Astrocyte of the spinal cord (primary cell): ENCODE measurements at regions not wholly inside any gene's neighbourhood (a gene's known extent, or its start where the extent isn't known, plus 50 kb on each side); places are given as distances from the start of the nearest gene placed in this dataset.
A peak's percentile ranks its signal among the peaks of the same experiment; 100 is the strongest.

Source experiments
- DNase-seq: peaks from one replicate; pipeline ENCODE4 v3.0.0; 2011; ENCODE audit warnings: low read depth, low spot score
- H3K4me3 ChIP-seq: 2 replicates; pipeline ENCODE4 v1.5.1; 2011; ENCODE audit warnings: low read depth, mild to moderate bottlenecking, low read length, moderate library complexity
- CTCF ChIP-seq: IDR thresholded peaks from 2 replicates; pipeline ENCODE4 v1.5.1; 2012; ENCODE audit warnings: low read depth, mild to moderate bottlenecking, low read length, inconsistent platforms
- in situ Hi-C: cut with HindIII; loops from 2 replicates; pipeline ENCODE4 v1.10.0; 2017; ENCODE audit warnings: low sequenced_read_pairs

DNA sequence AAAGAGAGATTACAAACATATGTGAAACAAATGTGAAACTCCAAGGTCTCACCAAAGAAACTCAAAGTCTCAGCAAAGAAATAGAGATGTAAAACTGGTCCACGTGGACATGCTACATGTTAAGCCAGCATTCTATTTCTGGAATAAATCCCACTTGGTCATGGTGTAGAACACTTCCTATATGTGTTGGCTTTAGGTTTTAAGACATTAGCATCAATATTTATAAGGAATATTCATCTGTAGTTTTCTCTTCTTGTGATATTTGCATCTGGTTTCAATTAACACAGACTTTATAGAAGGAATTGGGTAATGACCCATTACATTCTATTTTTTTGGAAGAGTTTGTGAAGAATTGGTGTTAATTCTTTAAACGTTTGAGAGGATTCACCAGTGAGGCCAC is 133.1 kb downstream of the COPS8 start:
- DNase-seq = peak; percentile 54
- in situ Hi-C loops = no loop called here
- no peak for TF ChIP-seq CTCF
- no peak overlapping the region for H3K4me3 ChIP-seq

DNA sequence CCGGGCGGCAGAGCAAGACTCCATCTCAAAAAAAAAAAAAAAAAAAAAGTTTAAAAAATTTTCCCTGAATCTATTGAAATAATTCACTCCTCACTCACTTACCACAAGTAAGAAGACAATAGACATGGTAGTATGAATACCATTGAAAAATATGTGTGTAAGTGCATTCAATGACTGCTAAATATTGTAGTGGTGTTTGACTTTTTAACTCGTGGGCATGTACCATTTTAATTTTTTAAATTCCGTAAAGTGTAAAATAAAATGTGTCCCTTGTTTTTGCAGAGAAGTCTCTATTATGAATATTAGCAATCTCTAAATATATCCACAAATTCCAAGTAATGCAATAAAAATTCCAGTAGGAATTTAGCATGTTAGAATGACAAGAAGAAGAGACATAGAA is 134.1 kb downstream of the COPS8 start:
- in situ Hi-C loops = no loop called here
- H3K4me3 ChIP-seq = no peak overlapping the region
- no peak for TF ChIP-seq CTCF
- DNase-seq = no peak

DNA sequence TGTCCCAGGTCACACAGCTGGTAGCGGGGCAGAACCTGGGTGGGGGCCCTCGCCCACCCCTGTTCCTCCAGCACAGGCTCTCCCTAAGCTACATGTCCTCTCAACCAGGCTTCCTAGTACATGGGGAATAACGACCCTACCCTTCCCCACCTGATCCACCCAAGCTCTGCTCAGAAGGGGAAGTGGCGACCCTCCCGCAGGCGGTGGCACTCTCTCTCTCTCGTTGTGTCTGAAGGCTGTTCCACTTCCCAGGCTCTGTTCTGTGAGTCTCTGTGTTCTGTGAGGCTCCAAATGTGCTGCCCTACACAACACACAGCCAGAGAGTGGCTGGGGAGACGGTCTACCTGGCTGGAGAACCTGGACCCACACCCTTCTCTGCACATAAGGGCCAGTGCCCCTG is 135.8 kb downstream of the COPS8 start:
- TF ChIP-seq CTCF = no peak
- no peak for DNase-seq
- no peak overlapping the region for H3K4me3 ChIP-seq
- in situ Hi-C loops = no loop called here

DNA sequence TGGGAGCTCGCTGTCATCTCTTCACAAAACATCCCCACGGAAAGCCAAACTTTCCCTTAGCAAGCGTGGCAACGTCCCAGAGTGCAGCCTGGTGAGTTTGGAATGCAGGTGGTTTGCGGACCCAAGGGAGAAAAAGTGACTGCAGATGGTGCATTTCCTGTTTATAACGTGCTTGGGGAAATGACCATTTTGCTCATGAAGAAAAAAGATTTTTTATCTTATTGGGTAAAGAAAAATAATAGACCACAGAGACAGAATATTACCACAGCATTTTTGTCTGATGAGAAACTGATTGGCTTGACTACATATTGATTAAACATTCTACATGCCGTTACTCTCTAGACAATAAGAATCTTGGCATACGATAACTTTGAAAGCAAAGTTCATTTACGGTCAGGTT is 136.5 kb downstream of the COPS8 start:
- peak; percentile 94 for DNase-seq
- in situ Hi-C loops = no loop called here
- H3K4me3 ChIP-seq = no peak overlapping the region
- TF ChIP-seq CTCF = no peak

DNA sequence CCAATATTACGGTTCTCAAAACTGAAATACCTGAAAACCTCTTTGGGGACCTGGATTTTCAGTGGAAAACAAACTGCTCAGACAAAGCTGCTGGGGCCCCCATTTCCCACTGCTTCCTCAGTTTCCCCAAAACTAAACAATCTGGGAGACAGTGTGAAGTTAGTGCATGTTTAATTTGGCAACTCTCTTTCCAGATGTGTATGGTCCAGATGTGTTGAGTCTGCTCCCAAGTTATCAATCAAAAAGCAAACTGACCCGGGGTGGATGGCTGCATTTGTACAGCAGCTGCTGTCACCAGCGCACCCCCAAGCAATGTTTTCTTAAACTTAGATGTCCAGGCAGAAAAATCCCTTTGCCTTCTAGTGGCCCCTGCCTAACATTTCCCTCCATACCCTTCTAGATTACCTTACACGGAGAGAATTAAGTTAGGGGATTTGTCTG is 136.9 kb downstream of the COPS8 start:
- no peak overlapping the region for H3K4me3 ChIP-seq
- no peak for TF ChIP-seq CTCF
- in situ Hi-C loops = no loop called here
- DNase-seq = no peak

DNA sequence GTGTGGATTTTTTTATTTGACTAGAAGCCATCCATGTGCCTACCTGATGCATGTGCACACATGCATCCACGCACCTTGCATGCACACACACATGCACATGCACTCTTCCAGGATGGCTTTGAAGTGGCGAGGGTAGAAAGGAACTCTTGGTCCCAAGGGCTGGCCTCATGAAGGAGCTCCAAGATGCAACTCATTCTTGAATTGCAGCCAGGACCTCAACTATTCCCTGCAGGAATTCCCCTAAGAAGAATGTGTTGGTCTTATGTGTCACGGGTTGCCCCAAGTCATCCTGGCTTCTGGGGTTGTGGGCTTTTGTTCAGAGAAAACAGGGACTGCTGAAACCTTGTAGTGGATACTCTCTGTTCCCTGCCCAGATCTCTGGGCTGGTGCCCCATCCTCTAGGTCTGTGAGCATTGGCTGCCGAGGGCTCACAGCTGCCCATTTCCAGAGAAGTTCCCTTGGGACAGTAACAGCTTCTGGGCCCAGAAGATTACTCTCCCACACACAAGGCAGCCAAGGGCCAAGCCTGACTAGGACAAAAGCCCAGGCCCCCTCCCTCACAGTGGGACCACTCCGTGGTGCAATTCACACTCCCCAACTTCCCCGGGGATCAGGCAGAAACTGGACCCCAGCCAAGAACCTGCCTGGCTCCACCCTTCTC is 137.6 kb downstream of the COPS8 start:
- no peak for TF ChIP-seq CTCF
- in situ Hi-C loops = no loop called here
- peak; percentile 99 for DNase-seq
- no peak overlapping the region for H3K4me3 ChIP-seq
